ENCODE measurements at regions not wholly inside any gene's neighbourhood (a gene's known extent, or its start where the extent isn't known, plus 50 kb on each side); places are given as distances from the start of the nearest gene placed in this dataset.

DNA sequence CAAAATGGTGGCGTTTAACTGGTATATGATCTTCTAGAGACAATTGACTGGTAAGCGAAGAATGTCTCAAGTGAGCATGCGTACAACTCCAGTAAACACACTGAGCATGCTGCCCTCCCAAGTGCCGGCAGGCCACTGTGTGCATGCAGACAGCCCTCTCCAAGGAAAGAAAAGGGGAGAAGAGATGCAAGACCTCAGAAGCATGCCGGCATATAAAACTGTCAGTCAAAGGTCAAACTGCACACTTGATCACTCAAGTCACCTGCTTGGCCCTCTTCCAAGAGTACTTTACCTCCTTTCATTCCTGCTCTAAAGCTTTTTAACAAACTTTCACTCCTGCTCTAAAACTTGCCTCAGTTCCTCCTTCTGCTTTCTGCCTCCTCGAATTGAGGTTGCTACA is 910.2 kb downstream of the TAF11L14 start:
- TF ChIP-seq EZH2 (IDR thresholded peaks at IDR 0.05; ENCODE audit: insufficient read depth, poor library complexity, severe bottlenecking): no peak
- TF ChIP-seq EZH2phosphoT487 (IDR thresholded peaks at IDR 0.05; ENCODE audit: insufficient read depth, low read depth): no peak
